Chondrocyte (in vitro differentiated cells): ENCODE measurements at regions not wholly inside any gene's neighbourhood (a gene's known extent, or its start where the extent isn't known, plus 50 kb on each side); places are given as distances from the start of the nearest gene placed in this dataset.

Experiments used
- DNase-seq: peaks from one replicate; pipeline ENCODE4 v3.0.0; 2021; ENCODE audit warnings: mixed read lengths, low spot score
- H3K27ac Mint-ChIP-seq: one replicate; pipeline ENCODE4 v1.8.0; 2021; ENCODE audit warnings: mild to moderate bottlenecking, moderate library complexity, mixed read lengths; ENCODE audit not compliant: unreplicated experiment
- H3K27me3 Mint-ChIP-seq: 2 replicates; pipeline ENCODE4 v1.8.0; 2021; ENCODE audit warnings: low read depth, mixed read lengths
- H3K36me3 Mint-ChIP-seq: 2 replicates; pipeline ENCODE4 v1.8.0; 2021; ENCODE audit warnings: low read depth, mixed read lengths
- H3K4me1 Mint-ChIP-seq: 2 replicates; pipeline ENCODE4 v1.8.0; 2021; ENCODE audit warnings: low read depth, mild to moderate bottlenecking, mixed read lengths
- H3K4me3 Mint-ChIP-seq: one replicate; pipeline ENCODE4 v1.8.0; 2021; ENCODE audit warnings: mild to moderate bottlenecking, moderate library complexity, mixed read lengths; ENCODE audit not compliant: unreplicated experiment
- H3K9me3 Mint-ChIP-seq: 2 replicates; pipeline ENCODE4 v1.8.0; 2021; ENCODE audit warnings: low read depth, mixed read lengths
- CTCF ChIP-seq: fragments of 200-600 bp; sonication (generic); IDR thresholded peaks from 2 replicates; pipeline ENCODE4 v1.5.0; 2021; ENCODE audit warnings: antibody characterized with exemption, mild to moderate bottlenecking, moderate library complexity

GRCh38 chr10:131785121-131785460 is 115.7 kb upstream of the PPP2R2D start:
- Mint-ChIP-seq H3K27ac (no peak overlapping the region), H3K9me3 (peaks cover 20% of the 10 kb centered on the region), H3K4me3 (no peak overlapping the region), H3K27me3 (peaks cover 7% of the 10 kb centered on the region), H3K36me3 (no peaks in the 10 kb centered on the region), H3K4me1 (no peaks in the 10 kb centered on the region)
- DNase-seq: no peak
- TF ChIP-seq CTCF: no peak

- Mint-ChIP-seq H3K36me3 (no peaks in the 10 kb centered on the region), H3K27me3 (peaks cover 7% of the 10 kb centered on the region), H3K27ac (no peak overlapping the region), H3K4me3 (no peak overlapping the region), H3K4me1 (no peaks in the 10 kb centered on the region), H3K9me3 (peaks cover 11% of the 10 kb centered on the region)
- DNase-seq: no peak
- TF ChIP-seq CTCF: peak; percentile 87
These were observed 113.8 kb upstream of the PPP2R2D start for GRCh38 chr10:131786756-131787605.

DNA sequence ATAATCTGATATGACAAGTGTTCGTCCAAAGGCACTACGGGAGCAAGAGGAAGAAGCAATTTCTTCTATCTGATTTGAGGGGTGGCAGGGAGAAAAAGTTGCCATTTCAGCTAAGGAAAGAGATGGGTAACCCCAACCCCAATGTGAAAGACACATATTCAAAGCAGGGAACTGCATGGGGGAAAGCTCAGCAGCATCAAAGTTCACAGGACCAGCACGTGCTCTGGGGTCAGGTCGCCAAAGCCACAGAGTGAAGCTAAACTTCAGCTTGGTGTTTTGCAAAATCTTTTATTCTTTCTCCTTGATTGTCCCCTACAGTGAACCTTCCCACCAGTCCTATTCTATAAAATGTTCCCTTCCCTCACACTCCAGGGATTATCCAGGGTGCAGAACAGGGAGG is 112.8 kb upstream of the PPP2R2D start:
- no peaks in the 10 kb centered on the region for H3K36me3 Mint-ChIP-seq
- peaks cover 7% of the 10 kb centered on the region for H3K27me3 Mint-ChIP-seq
- no peak overlapping the region for H3K27ac Mint-ChIP-seq
- no peak for TF ChIP-seq CTCF
- H3K9me3 Mint-ChIP-seq: peaks cover 6% of the 10 kb centered on the region
- no peak overlapping the region for H3K4me3 Mint-ChIP-seq
- DNase-seq: no peak
- no peaks in the 10 kb centered on the region for H3K4me1 Mint-ChIP-seq

DNA sequence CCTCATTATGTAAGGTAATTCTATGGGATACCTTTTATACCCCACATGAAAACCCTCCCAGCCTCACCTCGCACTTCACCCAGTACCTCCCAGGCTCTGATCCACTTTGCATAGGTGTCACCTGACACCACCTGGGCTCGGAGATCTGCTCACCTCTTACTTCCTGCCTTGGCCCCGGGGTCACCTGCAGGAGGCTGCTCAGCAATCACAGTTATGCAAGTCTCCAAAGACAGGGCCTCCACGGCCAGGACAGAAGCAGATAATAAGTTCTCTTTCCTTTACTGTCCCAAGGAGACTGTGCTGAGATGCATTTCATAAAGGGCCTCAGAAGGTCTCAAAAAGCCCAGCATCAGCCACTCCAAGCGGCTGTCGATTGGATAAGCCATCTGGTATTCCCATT is 112.4 kb upstream of the PPP2R2D start:
- DNase-seq: no peak
- Mint-ChIP-seq H3K4me1 (no peaks in the 10 kb centered on the region), H3K9me3 (peaks cover 3% of the 10 kb centered on the region), H3K27ac (no peak overlapping the region), H3K4me3 (no peak overlapping the region), H3K27me3 (peaks cover 7% of the 10 kb centered on the region), H3K36me3 (no peaks in the 10 kb centered on the region)
- TF ChIP-seq CTCF: no peak

DNA sequence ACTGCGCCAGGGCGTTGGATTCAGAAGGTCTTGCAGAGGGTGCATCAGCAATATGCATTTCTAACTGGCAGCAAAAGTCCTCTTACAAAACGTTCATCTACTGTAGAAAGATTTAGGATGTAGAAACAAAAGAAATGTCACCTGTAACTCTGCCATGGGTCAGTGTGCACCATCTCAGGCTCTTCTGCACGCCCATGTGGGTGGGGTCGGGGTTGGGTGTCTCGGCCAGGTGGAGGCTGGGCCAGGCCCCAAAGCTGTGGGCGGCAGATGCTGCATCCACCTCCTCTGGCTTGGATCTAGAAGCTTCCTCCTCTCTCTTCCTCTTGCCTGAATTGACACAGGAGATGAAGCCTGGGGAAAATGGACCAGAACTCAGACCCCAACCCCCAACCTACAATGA is 111.3 kb upstream of the PPP2R2D start:
- DNase-seq: no peak
- Mint-ChIP-seq H3K27me3 (peaks cover 7% of the 10 kb centered on the region), H3K4me3 (no peak overlapping the region), H3K9me3 (no peaks in the 10 kb centered on the region), H3K27ac (no peak overlapping the region), H3K4me1 (no peaks in the 10 kb centered on the region), H3K36me3 (no peaks in the 10 kb centered on the region)
- TF ChIP-seq CTCF: no peak
